ENCODE measurements at regions not wholly inside any gene's neighbourhood (a gene's known extent, or its start where the extent isn't known, plus 50 kb on each side); places are given as distances from the start of the nearest gene placed in this dataset.

DNA sequence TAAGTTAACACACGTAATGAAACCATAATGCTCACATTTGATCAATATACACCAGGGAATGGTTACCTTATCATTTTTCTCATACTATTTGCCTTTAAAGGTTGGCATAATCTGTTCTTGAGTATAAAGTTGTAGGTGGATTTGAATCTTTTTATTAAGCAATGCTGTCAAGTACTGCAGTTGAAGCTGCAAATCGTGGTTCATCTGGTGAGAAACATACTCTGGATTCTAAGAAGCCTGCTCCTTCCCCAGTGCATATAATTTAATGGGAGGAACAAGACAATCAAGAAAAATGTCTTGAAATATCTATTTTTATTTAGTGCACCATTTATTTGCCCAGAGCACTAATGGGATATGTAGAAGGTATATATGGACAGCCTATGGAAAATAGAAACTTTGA, 68.7 kb upstream of the DLX6 start:
- TF ChIP-seq ZNF146 (tag by site-specific recombination; IDR thresholded peaks at IDR 0.05) (no peak), ZNF366 (tag by site-specific recombination; conservative IDR thresholded peaks at IDR 0.05) (no peak), BCL11B (tag by site-specific recombination; IDR thresholded peaks at IDR 0.05; ENCODE audit: low read depth) (no peak), ZNF621 (tag by site-specific recombination; IDR thresholded peaks at IDR 0.05) (no peak), YY1 (tag by site-specific recombination; IDR thresholded peaks at IDR 0.05) (no peak), ZNF248 (tag by site-specific recombination; IDR thresholded peaks at IDR 0.05) (no peak), ZNF10 (tag by site-specific recombination; IDR thresholded peaks at IDR 0.05) (no peak)
- TF ChIP-seq, protein P1, sequence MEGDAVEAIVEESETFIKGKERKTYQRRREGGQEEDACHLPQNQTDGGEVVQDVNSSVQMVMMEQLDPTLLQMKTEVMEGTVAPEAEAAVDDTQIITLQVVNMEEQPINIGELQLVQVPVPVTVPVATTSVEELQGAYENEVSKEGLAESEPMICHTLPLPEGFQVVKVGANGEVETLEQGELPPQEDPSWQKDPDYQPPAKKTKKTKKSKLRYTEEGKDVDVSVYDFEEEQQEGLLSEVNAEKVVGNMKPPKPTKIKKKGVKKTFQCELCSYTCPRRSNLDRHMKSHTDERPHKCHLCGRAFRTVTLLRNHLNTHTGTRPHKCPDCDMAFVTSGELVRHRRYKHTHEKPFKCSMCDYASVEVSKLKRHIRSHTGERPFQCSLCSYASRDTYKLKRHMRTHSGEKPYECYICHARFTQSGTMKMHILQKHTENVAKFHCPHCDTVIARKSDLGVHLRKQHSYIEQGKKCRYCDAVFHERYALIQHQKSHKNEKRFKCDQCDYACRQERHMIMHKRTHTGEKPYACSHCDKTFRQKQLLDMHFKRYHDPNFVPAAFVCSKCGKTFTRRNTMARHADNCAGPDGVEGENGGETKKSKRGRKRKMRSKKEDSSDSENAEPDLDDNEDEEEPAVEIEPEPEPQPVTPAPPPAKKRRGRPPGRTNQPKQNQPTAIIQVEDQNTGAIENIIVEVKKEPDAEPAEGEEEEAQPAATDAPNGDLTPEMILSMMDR (tag by site-specific recombination; IDR thresholded peaks at IDR 0.05): no peak
